ENCODE measurements at regions not wholly inside any gene's neighbourhood (a gene's known extent, or its start where the extent isn't known, plus 50 kb on each side); places are given as distances from the start of the nearest gene placed in this dataset.

- TF ChIP-seq, protein P1, sequence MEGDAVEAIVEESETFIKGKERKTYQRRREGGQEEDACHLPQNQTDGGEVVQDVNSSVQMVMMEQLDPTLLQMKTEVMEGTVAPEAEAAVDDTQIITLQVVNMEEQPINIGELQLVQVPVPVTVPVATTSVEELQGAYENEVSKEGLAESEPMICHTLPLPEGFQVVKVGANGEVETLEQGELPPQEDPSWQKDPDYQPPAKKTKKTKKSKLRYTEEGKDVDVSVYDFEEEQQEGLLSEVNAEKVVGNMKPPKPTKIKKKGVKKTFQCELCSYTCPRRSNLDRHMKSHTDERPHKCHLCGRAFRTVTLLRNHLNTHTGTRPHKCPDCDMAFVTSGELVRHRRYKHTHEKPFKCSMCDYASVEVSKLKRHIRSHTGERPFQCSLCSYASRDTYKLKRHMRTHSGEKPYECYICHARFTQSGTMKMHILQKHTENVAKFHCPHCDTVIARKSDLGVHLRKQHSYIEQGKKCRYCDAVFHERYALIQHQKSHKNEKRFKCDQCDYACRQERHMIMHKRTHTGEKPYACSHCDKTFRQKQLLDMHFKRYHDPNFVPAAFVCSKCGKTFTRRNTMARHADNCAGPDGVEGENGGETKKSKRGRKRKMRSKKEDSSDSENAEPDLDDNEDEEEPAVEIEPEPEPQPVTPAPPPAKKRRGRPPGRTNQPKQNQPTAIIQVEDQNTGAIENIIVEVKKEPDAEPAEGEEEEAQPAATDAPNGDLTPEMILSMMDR (IDR thresholded peaks at IDR 0.05): no peak
- TF ChIP-seq EP300 (IDR thresholded peaks at IDR 0.05) (no peak), POLR2A (IDR thresholded peaks at IDR 0.05) (no peak)
These were observed 323.4 kb upstream of the KIF2B start for GRCh38 chr17:53499277-53499676.

Measured in tibial nerve (tissue), 4 donors.